ENCODE measurements at regions not wholly inside any gene's neighbourhood (a gene's known extent, or its start where the extent isn't known, plus 50 kb on each side); places are given as distances from the start of the nearest gene placed in this dataset.
A peak's percentile ranks its signal among the peaks of the same experiment; 100 is the strongest.
"Not testable (repeated sequence)": the region's sequence is repeated elsewhere in the genome, so short reads cannot be mapped to it uniquely, and the experiment has no call there.

- Histone ChIP-seq H3K27me3 (ENCODE audit: control insufficient read depth in 3 of 3, insufficient read depth in 3 of 3, low read length in 3 of 3) (no peaks in the 10 kb centered on the region), H3K4me3 (ENCODE audit: low read depth in 1 of 3, low read length in 3 of 3) (no peak overlapping the region), H3K36me3 (ENCODE audit: control insufficient read depth in 3 of 3, insufficient read depth in 2 of 3, low read depth in 1 of 3, low read length in 3 of 3) (no peaks in the 10 kb centered on the region), H3K4me1 (ENCODE audit: control insufficient read depth in 3 of 3, insufficient read depth in 2 of 3, low read depth in 1 of 3, low read length in 2 of 3) (peaks cover 0 to 17% (median 5%) of the 10 kb centered on the region in 3 donors), H3K27ac (ENCODE audit: low read depth in 1 of 3, low read length in 2 of 3) (no peak overlapping the region), H3K9me3 (ENCODE audit: control insufficient read depth in 2 of 2, insufficient read depth in 1 of 2, low read depth in 1 of 2, low read length in 1 of 2) (no peaks in the 10 kb centered on the region)
- FAIRE-seq (no peak), DNase-seq (peak in 1 of 2 donors; percentile 49)
- WGBS, 3 donors, result 4 to 30% (median 15%) methylated on average over 1 of the region's 1 CpG
Observed at GRCh38 chr5:52013523-52013922, 630.3 kb downstream of the ISL1 start.

- no peak overlapping the region for H3K4me3 ChIP-seq (ENCODE audit: low read depth in 1 of 3, low read length in 3 of 3)
- H3K27me3 ChIP-seq (ENCODE audit: control insufficient read depth in 3 of 3, insufficient read depth in 3 of 3, low read length in 3 of 3), result no peaks in the 10 kb centered on the region
- FAIRE-seq (no peak), DNase-seq (peak; percentile 30 to 54)
- WGBS, 3 donors, result 24 to 51% (median 35%) methylated on average over 5 of the region's 5 CpGs
- peak overlapping the region in 1 of 3 donors; percentile 17 for H3K27ac ChIP-seq (ENCODE audit: low read depth in 1 of 3, low read length in 2 of 3)
- H3K9me3 ChIP-seq (ENCODE audit: control insufficient read depth in 2 of 2, insufficient read depth in 1 of 2, low read depth in 1 of 2, low read length in 1 of 2), result no peaks in the 10 kb centered on the region
- H3K36me3 ChIP-seq (ENCODE audit: control insufficient read depth in 3 of 3, insufficient read depth in 2 of 3, low read depth in 1 of 3, low read length in 3 of 3), result no peaks in the 10 kb centered on the region
- H3K4me1 ChIP-seq (ENCODE audit: control insufficient read depth in 3 of 3, insufficient read depth in 2 of 3, low read depth in 1 of 3, low read length in 2 of 3), result peaks cover 0 to 17% (median 5%) of the 10 kb centered on the region in 3 donors
Observed at GRCh38 chr5:52015760-52016159, 632.5 kb downstream of the ISL1 start.

GRCh38 chr5:52017567-52017966 lies 634.3 kb downstream of the ISL1 start:
- Histone ChIP-seq H3K4me3 (ENCODE audit: low read depth in 1 of 3, low read length in 3 of 3) (no peak overlapping the region), H3K36me3 (ENCODE audit: control insufficient read depth in 3 of 3, insufficient read depth in 2 of 3, low read depth in 1 of 3, low read length in 3 of 3) (no peaks in the 10 kb centered on the region), H3K27ac (ENCODE audit: low read depth in 1 of 3, low read length in 2 of 3) (no peak overlapping the region), H3K4me1 (ENCODE audit: control insufficient read depth in 3 of 3, insufficient read depth in 2 of 3, low read depth in 1 of 3, low read length in 2 of 3) (peaks cover 0 to 17% (median 5%) of the 10 kb centered on the region in 3 donors), H3K27me3 (ENCODE audit: control insufficient read depth in 3 of 3, insufficient read depth in 3 of 3, low read length in 3 of 3) (no peaks in the 10 kb centered on the region), H3K9me3 (ENCODE audit: control insufficient read depth in 2 of 2, insufficient read depth in 1 of 2, low read depth in 1 of 2, low read length in 1 of 2) (no peaks in the 10 kb centered on the region)
- peak in 1 of 2 donors; percentile 67 for DNase-seq
- 7 to 18% (median 17%) methylated on average over 2 of the region's 2 CpGs for WGBS, 3 donors
- FAIRE-seq, result no peak

- Histone ChIP-seq H3K4me3 (ENCODE audit: low read depth in 1 of 3, low read length in 3 of 3) (no peak overlapping the region), H3K4me1 (ENCODE audit: control insufficient read depth in 3 of 3, insufficient read depth in 2 of 3, low read depth in 1 of 3, low read length in 2 of 3) (no peaks in the 10 kb centered on the region), H3K36me3 (ENCODE audit: control insufficient read depth in 3 of 3, insufficient read depth in 2 of 3, low read depth in 1 of 3, low read length in 3 of 3) (no peaks in the 10 kb centered on the region), H3K9me3 (ENCODE audit: control insufficient read depth in 2 of 2, insufficient read depth in 1 of 2, low read depth in 1 of 2, low read length in 1 of 2) (no peaks in the 10 kb centered on the region), H3K27ac (ENCODE audit: low read depth in 1 of 3, low read length in 2 of 3) (peak overlapping the region in 1 of 3 donors; percentile 48), H3K27me3 (ENCODE audit: control insufficient read depth in 3 of 3, insufficient read depth in 3 of 3, low read length in 3 of 3) (no peaks in the 10 kb centered on the region)
- 15 to 62% (median 30%) methylated on average over 3 of the region's 3 CpGs for WGBS, 3 donors
- DNase-seq, result peak; percentile 58 to 95
- no peak for FAIRE-seq
Observed at GRCh38 chr5:52024359-52024758, 641.1 kb downstream of the ISL1 start.

GRCh38 chr5:52029836-52030235 lies 646.6 kb downstream of the ISL1 start:
- not testable (repeated sequence) for H3K4me1 ChIP-seq (ENCODE audit: control insufficient read depth in 3 of 3, insufficient read depth in 2 of 3, low read depth in 1 of 3, low read length in 2 of 3); H3K36me3 ChIP-seq (ENCODE audit: control insufficient read depth in 3 of 3, insufficient read depth in 2 of 3, low read depth in 1 of 3, low read length in 3 of 3); H3K27ac ChIP-seq (ENCODE audit: low read depth in 1 of 3, low read length in 2 of 3); FAIRE-seq; DNase-seq; H3K9me3 ChIP-seq (ENCODE audit: control insufficient read depth in 2 of 2, insufficient read depth in 1 of 2, low read depth in 1 of 2, low read length in 1 of 2); H3K27me3 ChIP-seq (ENCODE audit: control insufficient read depth in 3 of 3, insufficient read depth in 3 of 3, low read length in 3 of 3); H3K4me3 ChIP-seq (ENCODE audit: low read depth in 1 of 3, low read length in 3 of 3)
- 96 to 98% (median 98%) methylated on average over 7 of the region's 7 CpGs for WGBS, 3 donors

- 74 to 82% (median 75%) methylated on average over 2 of the region's 2 CpGs for WGBS, 3 donors
- no peaks in the 10 kb centered on the region for H3K9me3 ChIP-seq (ENCODE audit: control insufficient read depth in 2 of 2, insufficient read depth in 1 of 2, low read depth in 1 of 2, low read length in 1 of 2)
- H3K4me3 ChIP-seq (ENCODE audit: low read depth in 1 of 3, low read length in 3 of 3), result no peak overlapping the region
- FAIRE-seq, result no peak
- no peaks in the 10 kb centered on the region for H3K4me1 ChIP-seq (ENCODE audit: control insufficient read depth in 3 of 3, insufficient read depth in 2 of 3, low read depth in 1 of 3, low read length in 2 of 3)
- H3K36me3 ChIP-seq (ENCODE audit: control insufficient read depth in 3 of 3, insufficient read depth in 2 of 3, low read depth in 1 of 3, low read length in 3 of 3), result no peaks in the 10 kb centered on the region
- H3K27ac ChIP-seq (ENCODE audit: low read depth in 1 of 3, low read length in 2 of 3), result no peak overlapping the region
- no peak for DNase-seq
- H3K27me3 ChIP-seq (ENCODE audit: control insufficient read depth in 3 of 3, insufficient read depth in 3 of 3, low read length in 3 of 3), result no peaks in the 10 kb centered on the region
Observed at GRCh38 chr5:52041842-52042241, 658.6 kb downstream of the ISL1 start.

GRCh38 chr5:52043137-52043536 lies 659.9 kb downstream of the ISL1 start:
- H3K4me1 ChIP-seq (ENCODE audit: control insufficient read depth in 3 of 3, insufficient read depth in 2 of 3, low read depth in 1 of 3, low read length in 2 of 3), result no peaks in the 10 kb centered on the region
- H3K4me3 ChIP-seq (ENCODE audit: low read depth in 1 of 3, low read length in 3 of 3), result no peak overlapping the region
- H3K36me3 ChIP-seq (ENCODE audit: control insufficient read depth in 3 of 3, insufficient read depth in 2 of 3, low read depth in 1 of 3, low read length in 3 of 3), result no peaks in the 10 kb centered on the region
- DNase-seq (no peak), FAIRE-seq (no peak)
- 70 to 78% (median 77%) methylated on average over 4 of the region's 4 CpGs for WGBS, 3 donors
- H3K27ac ChIP-seq (ENCODE audit: low read depth in 1 of 3, low read length in 2 of 3), result no peak overlapping the region
- H3K9me3 ChIP-seq (ENCODE audit: control insufficient read depth in 2 of 2, insufficient read depth in 1 of 2, low read depth in 1 of 2, low read length in 1 of 2), result no peaks in the 10 kb centered on the region
- no peaks in the 10 kb centered on the region for H3K27me3 ChIP-seq (ENCODE audit: control insufficient read depth in 3 of 3, insufficient read depth in 3 of 3, low read length in 3 of 3)

GRCh38 chr5:52043543-52043942 lies 660.3 kb downstream of the ISL1 start:
- 77 to 91% (median 84%) methylated on average over 3 of the region's 3 CpGs for WGBS, 3 donors

GRCh38 chr5:52051759-52052158 lies 668.5 kb downstream of the ISL1 start:
- FAIRE-seq (no peak), DNase-seq (no peak)
- no peaks in the 10 kb centered on the region for H3K36me3 ChIP-seq (ENCODE audit: control insufficient read depth in 3 of 3, insufficient read depth in 2 of 3, low read depth in 1 of 3, low read length in 3 of 3)
- no peak overlapping the region for H3K27ac ChIP-seq (ENCODE audit: low read depth in 1 of 3, low read length in 2 of 3)
- H3K4me3 ChIP-seq (ENCODE audit: low read depth in 1 of 3, low read length in 3 of 3), result no peak overlapping the region
- 89 to 90% (median 89%) methylated on average over 3 of the region's 3 CpGs for whole genome bisulfite sequencing, 3 donors
- no peaks in the 10 kb centered on the region for H3K4me1 ChIP-seq (ENCODE audit: control insufficient read depth in 3 of 3, insufficient read depth in 2 of 3, low read depth in 1 of 3, low read length in 2 of 3)
- no peaks in the 10 kb centered on the region for H3K27me3 ChIP-seq (ENCODE audit: control insufficient read depth in 3 of 3, insufficient read depth in 3 of 3, low read length in 3 of 3)
- no peaks in the 10 kb centered on the region for H3K9me3 ChIP-seq (ENCODE audit: control insufficient read depth in 2 of 2, insufficient read depth in 1 of 2, low read depth in 1 of 2, low read length in 1 of 2)

More at GRCh38 chr5:52043543-52043942, 660.3 kb downstream of the ISL1 start:
- Histone ChIP-seq H3K4me1 (ENCODE audit: control insufficient read depth in 3 of 3, insufficient read depth in 2 of 3, low read depth in 1 of 3, low read length in 2 of 3) (no peaks in the 10 kb centered on the region), H3K4me3 (ENCODE audit: low read depth in 1 of 3, low read length in 3 of 3) (no peak overlapping the region), H3K27me3 (ENCODE audit: control insufficient read depth in 3 of 3, insufficient read depth in 3 of 3, low read length in 3 of 3) (no peaks in the 10 kb centered on the region), H3K36me3 (ENCODE audit: control insufficient read depth in 3 of 3, insufficient read depth in 2 of 3, low read depth in 1 of 3, low read length in 3 of 3) (no peaks in the 10 kb centered on the region), H3K9me3 (ENCODE audit: control insufficient read depth in 2 of 2, insufficient read depth in 1 of 2, low read depth in 1 of 2, low read length in 1 of 2) (no peaks in the 10 kb centered on the region), H3K27ac (ENCODE audit: low read depth in 1 of 3, low read length in 2 of 3) (no peak overlapping the region)
- no peak for DNase-seq
- FAIRE-seq, result no peak

All from small intestine (tissue), 7 donors.